Smooth muscle cell (in vitro differentiated cells): ENCODE measurements at regions not wholly inside any gene's neighbourhood (a gene's known extent, or its start where the extent isn't known, plus 50 kb on each side); places are given as distances from the start of the nearest gene placed in this dataset.

ENCODE experiments used
- DNase-seq: peaks from one replicate; lab custom pipeline; 2025; ENCODE audit not compliant: unreplicated experiment; lab: John Stamatoyannopoulos, UW
- H2AFZ ChIP-seq: fragments of 200-600 bp; sonication (generic); 2 replicates; pipeline ENCODE4 v1.6.0; 2016; ENCODE audit warnings: antibody characterized with exemption, low read depth, mild to moderate bottlenecking
- H3F3A ChIP-seq: fragments of 200-600 bp; sonication (generic); 2 replicates; pipeline ENCODE4 v1.6.0; 2017; ENCODE audit warnings: antibody characterized with exemption, low read depth
- H3K27ac ChIP-seq: fragments of 200-600 bp; sonication (generic); 2 replicates; pipeline ENCODE4 v1.5.1; 2016; ENCODE audit warnings: low read depth, mild to moderate bottlenecking
- H3K27me3 ChIP-seq: fragments of 200-600 bp; sonication (generic); 2 replicates; pipeline ENCODE4 v1.6.1; 2016; ENCODE audit warnings: low read depth, mild to moderate bottlenecking
- H3K36me3 ChIP-seq: fragments of 200-600 bp; sonication (generic); 2 replicates; pipeline ENCODE4 v1.5.1; 2016; ENCODE audit warnings: low read depth
- H3K4me1 ChIP-seq: fragments of 200-600 bp; sonication (generic); 2 replicates; pipeline ENCODE4 v1.5.1; 2016; ENCODE audit warnings: low read depth
- H3K4me2 ChIP-seq: fragments of 200-600 bp; sonication (generic); 2 replicates; pipeline ENCODE4 v1.6.0; 2016; ENCODE audit warnings: mild to moderate bottlenecking
- H3K4me3 ChIP-seq: fragments of 200-600 bp; sonication (generic); 2 replicates; pipeline ENCODE4 v1.5.1; 2016; ENCODE audit warnings: mild to moderate bottlenecking
- H3K79me2 ChIP-seq: fragments of 200-600 bp; sonication (generic); 2 replicates; pipeline ENCODE4 v1.6.0; 2016; ENCODE audit warnings: low read depth, mild to moderate bottlenecking
- H3K9ac ChIP-seq: fragments of 200-600 bp; sonication (generic); 2 replicates; pipeline ENCODE4 v1.6.0; 2016; ENCODE audit warnings: low read depth
- H3K9me3 ChIP-seq: fragments of 200-600 bp; sonication (generic); replicated peaks from 2 replicates; pipeline ENCODE4 v1.5.1; 2016; ENCODE audit warnings: low read depth
- H4K20me1 ChIP-seq: fragments of 200-600 bp; sonication (generic); 2 replicates; pipeline ENCODE4 v1.6.0; 2016; ENCODE audit warnings: low read depth
- CTCF ChIP-seq: fragments of 200-600 bp; sonication (generic); IDR thresholded peaks from 2 replicates; pipeline ENCODE4 v1.5.1; 2017; ENCODE audit warnings: borderline replicate concordance, mild to moderate bottlenecking, antibody characterized with exemption; ENCODE audit not compliant: insufficient read depth, poor library complexity, severe bottlenecking
- WGBS: methylation state at CpG from one replicate; pipeline ENCODE4 v1.1.7; 2016; ENCODE audit warnings: low lambda C conversion rate; 5-methylcytosine and 5-hydroxymethylcytosine counted together

- no peak for TF ChIP-seq CTCF
- no peak overlapping the region for H3K9ac ChIP-seq
- 89% methylated on average over 14 of the region's 14 CpGs for WGBS
- no peak overlapping the region for H3K4me2 ChIP-seq
- H3K4me1 ChIP-seq = no peaks in the 10 kb centered on the region
- H3K27ac ChIP-seq = no peak overlapping the region
- no peak overlapping the region for H3K4me3 ChIP-seq
- no peaks in the 10 kb centered on the region for H3K9me3 ChIP-seq
- H3F3A ChIP-seq = no peaks in the 10 kb centered on the region
- DNase-seq = no peak
- H3K36me3 ChIP-seq = no peaks in the 10 kb centered on the region
- no peaks in the 10 kb centered on the region for H3K27me3 ChIP-seq
- H4K20me1 ChIP-seq = no peaks in the 10 kb centered on the region
- no peak overlapping the region for H2AFZ ChIP-seq
- H3K79me2 ChIP-seq = no peaks in the 10 kb centered on the region
Measured at GRCh38 chr10:123565691-123566660, 100.2 kb upstream of the GPR26 start.

GRCh38 chr10:123567984-123568739 lies 98.0 kb upstream of the GPR26 start:
- no peak for TF ChIP-seq CTCF
- Histone ChIP-seq H3K4me3 (no peak overlapping the region), H3K36me3 (no peaks in the 10 kb centered on the region), H3K4me1 (no peaks in the 10 kb centered on the region), H3F3A (no peaks in the 10 kb centered on the region), H3K9ac (no peak overlapping the region), H2AFZ (no peak overlapping the region), H3K27ac (no peak overlapping the region), H3K27me3 (peaks cover 9% of the 10 kb centered on the region), H3K4me2 (no peak overlapping the region), H3K9me3 (no peaks in the 10 kb centered on the region), H4K20me1 (no peaks in the 10 kb centered on the region), H3K79me2 (no peaks in the 10 kb centered on the region)
- 93% methylated on average over 21 of the region's 21 CpGs for WGBS
- DNase-seq = no peak

DNA sequence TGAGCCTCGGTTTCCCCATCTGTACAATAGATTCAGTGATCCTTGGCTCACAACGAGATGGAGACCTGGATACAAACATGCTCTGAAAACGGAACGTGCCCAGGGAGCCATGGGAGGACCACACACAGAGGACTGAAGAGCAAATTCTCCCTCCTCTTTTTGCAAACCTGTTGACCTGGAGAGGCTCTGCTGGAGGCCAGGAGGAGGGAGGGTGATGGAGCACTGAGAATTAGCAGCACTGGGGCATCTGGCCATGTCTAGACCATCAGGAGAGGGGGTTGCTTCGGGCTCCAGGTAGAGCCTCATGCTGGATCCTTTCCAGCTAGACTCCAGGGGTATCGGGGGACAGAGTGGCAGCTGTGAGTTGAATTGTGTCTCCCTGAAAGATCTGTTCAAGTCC lies 97.4 kb upstream of the GPR26 start:
- no peaks in the 10 kb centered on the region for H3K4me1 ChIP-seq
- H3K4me3 ChIP-seq = no peak overlapping the region
- no peak overlapping the region for H3K4me2 ChIP-seq
- H3F3A ChIP-seq = no peaks in the 10 kb centered on the region
- no peak for TF ChIP-seq CTCF
- H3K27ac ChIP-seq = no peak overlapping the region
- 93% methylated on average over 6 of the region's 6 CpGs for WGBS
- H3K27me3 ChIP-seq = peaks cover 10% of the 10 kb centered on the region
- H4K20me1 ChIP-seq = no peaks in the 10 kb centered on the region
- no peak for DNase-seq
- no peaks in the 10 kb centered on the region for H3K79me2 ChIP-seq
- no peak overlapping the region for H2AFZ ChIP-seq
- no peak overlapping the region for H3K9ac ChIP-seq
- H3K36me3 ChIP-seq = no peaks in the 10 kb centered on the region
- H3K9me3 ChIP-seq = no peaks in the 10 kb centered on the region
